Colon (tissue), 2 donors: ENCODE measurements at regions not wholly inside any gene's neighbourhood (a gene's known extent, or its start where the extent isn't known, plus 50 kb on each side); places are given as distances from the start of the nearest gene placed in this dataset.
"Not testable (repeated sequence)": the region's sequence is repeated elsewhere in the genome, so short reads cannot be mapped to it uniquely, and the experiment has no call there.

Experiments
- FAIRE-seq: peaks from 2 replicates; lab custom pipeline; 2012; peaks lifted over from hg19 to GRCh38; lab: Jason Lieb, UNC
- donor health status: control.
- donor health status: control.

DNA sequence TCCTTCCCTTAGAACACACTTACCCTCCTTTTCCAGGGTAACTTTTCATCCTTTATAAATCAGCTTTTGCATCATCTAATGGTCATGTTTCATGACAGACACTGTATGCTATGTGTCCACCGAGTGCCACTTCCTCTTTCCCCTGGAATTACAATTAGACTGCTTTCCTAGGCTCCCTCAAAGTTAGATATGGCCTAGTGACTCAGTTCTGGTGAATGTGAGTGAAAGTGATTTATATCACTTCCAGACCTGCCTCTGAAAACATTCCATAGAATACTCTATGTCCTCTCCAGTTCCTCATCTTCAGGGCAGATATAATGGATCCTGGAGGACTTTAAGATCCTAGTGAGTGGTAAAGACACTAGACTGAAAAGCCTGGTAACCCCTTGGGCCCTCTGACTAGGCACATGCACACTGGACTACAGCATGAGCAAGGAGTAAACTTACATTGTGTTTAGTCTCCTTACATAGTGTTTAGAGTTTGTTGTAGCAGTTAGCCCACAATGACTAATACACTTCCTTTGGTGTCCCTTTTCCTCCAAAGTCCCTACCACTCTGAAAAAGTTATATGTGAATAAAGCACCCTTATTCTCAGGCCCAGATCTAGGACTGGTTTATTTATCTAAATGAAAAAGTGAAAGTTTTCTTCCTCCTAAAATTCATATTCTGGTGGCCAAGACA lies 59.3 kb downstream of the GPR88 start:
- no peak for FAIRE-seq

DNA sequence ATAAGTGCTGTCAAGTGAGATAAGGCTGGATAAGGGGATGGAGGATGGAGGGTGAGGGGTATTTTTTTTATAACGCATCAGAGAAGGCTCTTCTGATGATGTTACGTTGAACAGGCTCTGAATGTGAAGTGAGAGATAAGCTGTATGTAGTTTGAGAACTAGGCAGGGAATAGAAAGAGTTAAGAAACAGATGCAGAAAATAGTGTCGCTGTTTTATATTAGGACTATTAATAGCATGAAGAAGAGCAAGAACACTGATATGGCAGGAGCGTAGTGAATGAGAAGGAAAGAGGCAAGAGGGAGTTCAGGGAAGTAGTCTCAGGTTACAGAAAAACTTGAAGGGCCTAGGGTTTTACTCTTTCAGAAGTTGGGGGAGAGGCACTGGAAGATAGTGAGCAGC lies 59.8 kb downstream of the GPR88 start:
- no peak for FAIRE-seq

GRCh38 chr1:100600377-100600776 lies 62.4 kb downstream of the GPR88 start:
- FAIRE-seq, result not testable (repeated sequence)

- not testable (repeated sequence) for FAIRE-seq
Measured at GRCh38 chr1:100602028-100602427, 64.1 kb downstream of the GPR88 start.

DNA sequence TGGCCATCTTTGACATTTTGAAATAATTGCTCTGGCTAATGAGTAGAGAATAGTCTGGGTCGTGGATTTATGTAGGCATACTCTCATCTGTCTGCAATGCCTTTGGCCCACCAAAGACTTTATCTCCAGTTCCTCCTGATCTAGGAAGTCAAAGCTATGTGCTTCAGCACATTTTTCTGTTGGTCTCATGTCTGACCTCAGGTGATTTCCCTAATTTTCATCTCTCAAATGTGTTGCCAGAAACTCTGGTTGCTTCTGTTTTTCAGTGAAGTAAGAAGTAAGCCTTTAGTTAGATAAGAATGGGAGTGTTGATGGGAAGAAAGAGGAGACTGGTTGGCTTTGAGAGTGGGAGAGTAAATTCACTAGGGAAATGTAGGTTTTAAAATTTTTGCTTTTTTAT lies 66.4 kb downstream of the GPR88 start:
- FAIRE-seq, result no peak

- no peak for FAIRE-seq
Measured at GRCh38 chr1:100606438-100606837, 68.5 kb downstream of the GPR88 start.

DNA sequence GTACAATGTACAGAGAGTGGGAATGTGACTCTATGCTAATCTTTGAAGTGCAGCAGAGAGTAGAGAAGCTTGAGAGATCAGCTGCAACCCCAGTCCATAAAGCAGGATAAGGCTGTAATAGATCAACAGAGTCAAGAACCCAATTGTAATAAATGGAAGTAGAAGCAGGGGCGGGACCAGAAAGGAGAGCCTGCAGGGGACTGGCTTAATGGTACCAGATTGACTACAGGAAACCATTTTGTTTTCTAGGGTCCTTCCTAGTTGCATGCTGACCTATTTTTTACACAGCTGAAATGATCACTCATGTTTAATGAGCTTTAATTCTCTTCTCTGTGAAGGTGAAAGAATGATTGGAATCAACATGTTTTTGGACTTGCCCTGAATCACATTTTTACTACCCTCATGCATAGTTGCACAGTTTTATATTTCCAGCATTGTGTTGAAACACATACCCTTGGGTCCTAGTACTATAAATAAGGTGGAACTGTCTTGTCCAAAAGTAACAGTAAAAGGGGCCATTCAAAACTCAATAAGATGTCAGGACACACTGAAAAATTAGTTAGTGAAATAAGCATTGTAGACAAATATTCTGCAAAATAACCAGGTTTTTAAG lies 69.8 kb downstream of the GPR88 start:
- FAIRE-seq, result no peak

GRCh38 chr1:100609849-100610248 lies 71.9 kb downstream of the GPR88 start:
- FAIRE-seq, result no peak

DNA sequence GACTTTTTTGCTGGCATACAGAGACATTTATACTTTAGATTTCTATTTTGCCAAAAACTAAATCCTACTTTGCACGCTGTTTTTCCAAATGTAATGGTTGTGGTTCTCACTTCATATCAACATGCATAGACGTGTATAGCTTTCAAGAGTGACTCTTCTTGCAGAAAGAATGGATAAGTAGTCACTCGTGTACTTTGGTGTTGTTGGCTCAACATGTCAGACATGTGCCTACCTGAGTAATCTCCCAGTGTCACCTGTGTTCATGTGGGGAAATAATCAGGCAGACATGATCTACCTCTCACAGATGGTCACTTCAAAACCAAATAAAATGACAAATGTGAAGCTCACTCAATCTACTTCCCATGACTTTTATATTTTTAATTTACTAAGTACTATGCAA lies 73.1 kb downstream of the GPR88 start:
- FAIRE-seq, result no peak

DNA sequence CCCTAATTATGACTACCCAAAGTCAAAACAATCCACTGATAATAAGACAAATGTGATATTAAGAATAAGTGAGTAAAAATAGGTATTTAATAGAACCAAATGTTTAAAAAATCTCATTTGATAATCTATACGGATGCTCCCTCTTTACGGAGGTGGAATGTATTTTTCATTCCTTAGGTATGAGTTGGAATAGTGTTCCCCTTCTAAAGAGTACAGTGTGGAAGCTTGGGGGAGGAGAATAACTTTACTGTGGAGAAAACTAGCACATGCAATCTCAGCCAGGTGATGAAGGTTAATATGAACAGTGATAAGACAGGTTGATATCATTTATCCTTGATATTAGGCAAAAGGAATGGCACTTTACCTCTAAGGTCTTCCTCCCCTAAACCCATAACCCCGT lies 74.6 kb downstream of the GPR88 start:
- no peak for FAIRE-seq

- no peak for FAIRE-seq
Measured at GRCh38 chr1:100613817-100614559, 76.0 kb downstream of the GPR88 start.

DNA sequence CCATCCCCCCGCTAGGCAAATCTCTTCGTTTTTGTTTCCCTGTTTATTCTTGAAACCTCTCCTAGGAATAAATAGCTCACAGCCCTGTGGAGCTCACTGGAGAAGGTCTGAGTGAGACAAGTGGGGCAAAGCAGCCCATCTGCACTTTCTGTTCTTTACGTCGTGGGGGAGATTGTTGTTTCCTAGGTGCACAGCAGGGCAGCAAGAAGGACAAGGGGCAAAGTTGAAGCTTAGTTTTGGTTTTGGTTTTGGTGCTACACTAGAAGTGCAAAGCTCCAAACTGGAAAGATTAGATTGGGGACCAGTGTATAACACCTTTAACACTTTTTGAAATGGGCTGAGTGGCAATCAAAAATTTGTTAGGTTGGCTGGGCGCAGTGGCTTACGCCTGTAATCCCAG lies 76.6 kb downstream of the GPR88 start:
- FAIRE-seq, result no peak

DNA sequence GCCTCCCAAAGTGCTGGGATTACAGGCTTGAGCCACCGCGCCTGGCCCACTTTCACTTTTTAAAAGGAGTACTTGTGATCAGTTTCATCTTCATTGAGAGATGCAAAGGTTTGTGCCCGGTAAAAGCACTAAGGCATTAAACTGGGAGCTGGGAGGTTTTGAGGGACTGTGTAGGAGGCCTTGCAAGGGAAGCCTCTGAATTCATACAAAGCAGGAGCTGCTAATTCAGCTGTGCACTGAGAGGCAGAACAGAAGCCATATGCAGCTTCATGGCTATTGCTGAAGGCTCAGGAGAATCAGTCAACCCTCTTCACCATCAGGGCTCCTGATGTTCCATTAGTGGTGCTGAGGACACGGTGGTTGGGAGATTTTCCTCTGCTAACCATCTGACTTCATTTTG lies 77.7 kb downstream of the GPR88 start:
- no peak for FAIRE-seq

DNA sequence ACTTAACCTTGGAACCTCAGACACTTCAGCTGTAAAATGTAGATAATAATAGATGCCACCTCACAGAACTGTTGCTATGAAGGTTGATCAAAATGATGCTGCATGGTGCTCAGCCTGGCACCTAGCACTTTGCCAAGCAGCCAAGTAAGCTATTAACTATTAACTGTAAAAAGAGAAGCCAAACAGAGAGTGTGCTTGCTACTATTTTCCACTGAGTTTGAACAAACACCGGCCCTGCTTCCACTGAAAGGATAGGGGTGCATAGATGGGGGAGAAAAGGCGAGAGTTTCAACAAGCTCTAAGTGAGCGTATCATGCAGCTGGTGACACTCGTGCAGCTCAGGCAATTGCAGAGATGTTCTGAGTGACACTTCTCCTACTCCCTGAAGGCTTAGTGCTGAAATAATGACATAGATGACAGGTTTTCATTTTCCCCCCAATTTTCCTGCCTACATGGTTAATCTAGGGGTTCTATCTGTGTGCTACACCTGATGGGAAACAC lies 78.2 kb downstream of the GPR88 start:
- FAIRE-seq, result no peak

DNA sequence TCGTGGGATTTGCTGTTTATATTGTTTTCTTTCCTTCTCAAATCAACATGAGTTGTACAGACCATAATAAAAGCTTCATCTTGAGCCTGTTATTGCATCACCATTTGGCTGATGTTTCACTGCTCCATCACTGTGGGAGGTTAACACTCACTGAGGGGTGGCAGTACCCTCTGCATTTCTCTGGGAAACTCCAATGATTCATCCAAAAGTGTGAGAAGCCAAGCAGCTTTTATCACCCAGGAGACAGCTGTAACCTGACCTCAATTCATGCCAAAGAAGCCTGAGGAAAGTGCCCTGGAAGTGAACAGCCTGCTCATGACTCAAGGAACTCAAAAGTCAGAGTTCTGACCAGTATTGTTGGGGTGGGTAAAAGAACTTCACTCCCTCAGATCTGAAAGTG lies 84.1 kb downstream of the GPR88 start:
- no peak for FAIRE-seq

DNA sequence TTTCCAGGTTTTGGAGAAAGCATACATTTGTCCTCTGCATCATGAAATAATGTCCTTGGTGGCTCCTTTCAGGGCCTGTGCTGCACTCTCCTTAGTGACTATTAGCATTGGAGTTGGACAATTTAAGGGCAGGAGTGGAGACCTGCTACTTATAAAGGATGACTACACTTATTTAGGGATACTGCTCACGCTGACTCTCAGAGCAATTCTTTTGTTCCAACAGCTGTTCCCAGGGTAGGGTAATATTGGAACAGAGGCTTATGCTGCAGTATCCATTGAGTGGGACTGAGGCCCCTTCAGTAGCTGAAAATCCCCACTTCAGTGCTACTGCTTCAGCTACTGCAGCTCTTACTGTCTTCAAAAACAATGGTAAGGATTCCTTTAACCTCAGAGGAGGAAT lies 84.6 kb downstream of the GPR88 start:
- no peak for FAIRE-seq

- FAIRE-seq, result no peak
Measured at GRCh38 chr1:100622966-100623762, 85.2 kb downstream of the GPR88 start.

DNA sequence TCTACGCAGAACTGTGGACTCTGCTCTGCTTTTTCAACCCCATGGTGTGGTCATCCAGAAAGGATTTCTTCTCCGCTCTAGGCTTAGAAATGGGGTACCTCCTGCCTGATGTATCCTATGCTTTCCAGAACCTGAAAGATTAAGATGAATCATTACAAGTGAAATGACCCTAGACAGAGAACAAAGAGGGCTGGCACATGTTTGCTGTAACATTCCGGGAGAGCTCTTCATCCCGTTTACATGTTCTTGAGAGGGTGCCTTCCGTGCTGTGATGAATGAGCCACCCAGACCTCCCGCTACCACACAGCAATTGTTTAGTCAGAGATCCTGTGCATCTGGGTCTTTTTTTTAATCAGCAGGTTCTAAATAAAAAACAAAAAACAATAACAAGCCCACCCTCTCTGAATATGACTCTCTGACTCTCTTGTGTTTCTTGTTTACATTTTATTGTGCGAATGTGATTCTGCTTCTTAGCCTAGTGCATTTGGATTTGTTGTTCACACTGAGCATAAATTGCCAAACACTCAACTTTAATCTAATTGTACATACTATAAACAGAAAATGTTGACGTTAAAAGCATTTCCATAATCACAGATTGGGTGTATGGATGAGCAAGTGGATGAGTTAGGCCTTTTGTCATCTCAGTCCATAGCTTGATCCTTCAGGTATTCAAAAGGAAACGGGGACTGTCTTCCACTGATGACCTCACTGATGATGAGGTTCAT lies 87.1 kb downstream of the GPR88 start:
- no peak for FAIRE-seq

DNA sequence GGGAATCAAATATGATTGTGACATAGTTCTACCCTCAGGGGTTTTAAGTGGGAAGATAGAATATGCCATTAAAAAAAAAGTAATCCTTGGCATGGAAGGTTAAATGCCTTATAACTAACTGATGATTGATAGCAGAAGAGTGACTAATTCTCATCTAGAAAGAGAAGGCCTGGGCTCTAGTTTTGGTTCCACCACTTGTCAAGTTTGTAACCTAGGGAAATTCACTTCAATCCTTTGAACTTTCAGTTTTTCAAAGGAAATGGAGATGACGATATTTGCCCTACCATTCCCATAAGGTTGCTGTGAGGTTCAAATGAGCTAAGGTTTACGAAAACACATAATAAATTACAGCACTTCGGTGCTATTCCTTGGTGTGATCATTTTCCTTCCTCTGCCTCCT lies 88.5 kb downstream of the GPR88 start:
- no peak for FAIRE-seq

- no peak for FAIRE-seq
Measured at GRCh38 chr1:100627054-100627716, 89.2 kb downstream of the GPR88 start.

GRCh38 chr1:100627936-100628335 lies 90.0 kb downstream of the GPR88 start:
- FAIRE-seq, result no peak
